GM12878 (cell line): ENCODE measurements at regions not wholly inside any gene's neighbourhood (a gene's known extent, or its start where the extent isn't known, plus 50 kb on each side); places are given as distances from the start of the nearest gene placed in this dataset.

Experiments
- ATAC-seq: fragments of 200-7000 bp; cut with Tn5 transposase; 3 replicates; pipeline ENCODE4 v1.9.1; 2020; ENCODE audit warnings: mild to moderate bottlenecking, moderate library complexity
- BruUV-seq: library from RNA; stranded (reverse); fragments of 400-500 nt; replicated peaks from 2 replicates; lab custom pipeline; 2021; lab: Mats Ljungman, UMichigan
- CTCF ChIA-PET: fragments of 300-600 bp; sonication (Branson Sonifier 250); formaldehyde crosslinking; extraction: SDS; loops from one replicate; lab custom pipeline; 2021; ENCODE audit warnings: inconsistent platforms; lab: Yijun Ruan, JAX
- POLR2A ChIA-PET: fragments of 350-600 bp; formaldehyde crosslinking; extraction: SDS; loops from one replicate; lab custom pipeline; 2021; ENCODE audit warnings: inconsistent platforms; lab: Charles Lee
- RAD21 ChIA-PET: fragments of 300-600 bp; sonication (Branson Sonifier 250); formaldehyde crosslinking; loops from one replicate; lab custom pipeline; 2023; ENCODE audit warnings: antibody characterized with exemption; ENCODE audit not compliant: unreplicated experiment; lab: Charles Lee
- SMC1A ChIA-PET: fragments of 300-600 bp; sonication (Branson Sonifier 250); formaldehyde crosslinking; loops from one replicate; lab custom pipeline; 2023; ENCODE audit not compliant: unreplicated experiment, uncharacterized antibody; lab: Charles Lee
- DNase-seq: peaks from one replicate; pipeline ENCODE4 v3.0.0-alpha.2; 2011; ENCODE audit warnings: low read depth, low spot score
- FAIRE-seq: peaks from 3 replicates; lab custom pipeline; 2011; peaks lifted over from hg19 to GRCh38; lab: Jason Lieb, UNC
- H2AFZ ChIP-seq: 2 replicates; pipeline ENCODE4 v1.6.0; 2011; ENCODE audit warnings: low read depth, low read length, control low read depth; ENCODE audit not compliant: control insufficient read depth
- H3K27ac ChIP-seq: 2 replicates; pipeline ENCODE4 v1.5.1; 2011; ENCODE audit warnings: control low read depth; ENCODE audit not compliant: control insufficient read depth, insufficient read depth
- H3K27me3 ChIP-seq, 2 experiments: replicated peaks in 1 of 2; 2 replicates each; pipeline versions ENCODE4 v1.6.0 to v1.6.1; 2011; ENCODE audit warnings: low read length in 1 of 2; ENCODE audit not compliant: control insufficient read depth in 2 of 2, insufficient read depth in 2 of 2
- H3K36me3 ChIP-seq, 2 experiments: 2 replicates each; pipeline ENCODE4 v1.5.1; 2011; ENCODE audit warnings: low read length in 1 of 2; ENCODE audit not compliant: control insufficient read depth in 2 of 2, insufficient read depth in 2 of 2
- H3K4me1 ChIP-seq: 2 replicates; pipeline ENCODE4 v1.6.1; 2011; ENCODE audit warnings: mild to moderate bottlenecking, low read length, moderate library complexity, mixed read lengths; ENCODE audit not compliant: control insufficient read depth, insufficient read depth
- H3K4me2 ChIP-seq: 2 replicates; pipeline ENCODE4 v1.6.0; 2011; ENCODE audit warnings: control low read depth; ENCODE audit not compliant: control insufficient read depth, insufficient read depth
- H3K4me3 ChIP-seq: fragments of 200-600 bp; sonication (generic); 2 replicates; pipeline ENCODE4 v1.5.1; 2016
- H3K79me2 ChIP-seq: 2 replicates; pipeline ENCODE4 v1.6.0; 2011; ENCODE audit warnings: low read length; ENCODE audit not compliant: control insufficient read depth, insufficient read depth
- H3K9ac ChIP-seq: 2 replicates; pipeline ENCODE4 v1.8.0; 2011; ENCODE audit warnings: low read length, control low read depth, mixed read lengths; ENCODE audit not compliant: control insufficient read depth, insufficient read depth
- H3K9me3 ChIP-seq: replicated peaks from 3 replicates; pipeline ENCODE4 v1.5.1; 2011; ENCODE audit warnings: mild to moderate bottlenecking, low read length; ENCODE audit not compliant: control insufficient read depth, insufficient read depth
- H4K20me1 ChIP-seq: 2 replicates; pipeline ENCODE4 v1.6.0; 2011; ENCODE audit not compliant: control insufficient read depth, insufficient read depth
- ATF7 ChIP-seq: fragments of 450-650 bp; IDR thresholded peaks from 2 replicates; pipeline ENCODE4 v1.6.1; 2016; ENCODE audit warnings: low read depth, mild to moderate bottlenecking
- BCL11A ChIP-seq: IDR thresholded peaks from 2 replicates; pipeline ENCODE4 v1.6.1; 2011; ENCODE audit warnings: low read depth, low read length
- BRCA1 ChIP-seq: IDR thresholded peaks from 2 replicates; pipeline ENCODE4 v1.6.1; 2011; ENCODE audit warnings: low read depth, low read length, improper control_type of control experiment
- JUNB ChIP-seq: IDR thresholded peaks from 2 replicates; pipeline ENCODE4 v1.6.1; 2016; ENCODE audit warnings: antibody characterized with exemption, mild to moderate bottlenecking
- KAT2A ChIP-seq: conservative IDR thresholded peaks from 2 replicates; pipeline ENCODE4 v1.6.1; 2011; ENCODE audit warnings: low read depth, low read length; ENCODE audit not compliant: control insufficient read depth
- MEF2A ChIP-seq: IDR thresholded peaks from 2 replicates; pipeline ENCODE4 v1.6.1; 2011; ENCODE audit warnings: low read depth, mild to moderate bottlenecking, low read length, moderate library complexity; ENCODE audit not compliant: insufficient read depth
- MTA3 ChIP-seq: IDR thresholded peaks from 2 replicates; pipeline ENCODE4 v1.6.1; 2012; ENCODE audit warnings: low read length, inconsistent platforms, borderline replicate concordance
- PKNOX1 ChIP-seq: fragments of 450-650 bp; IDR thresholded peaks from 2 replicates; pipeline ENCODE4 v1.6.1; 2016; ENCODE audit warnings: mild to moderate bottlenecking
- RAD51 ChIP-seq: fragments of 450-650 bp; IDR thresholded peaks from 2 replicates; pipeline ENCODE4 v1.6.1; 2016; ENCODE audit warnings: moderate library complexity, mild to moderate bottlenecking, inconsistent platforms
- RB1 ChIP-seq: fragments of 450-650 bp; formaldehyde crosslinking; IDR thresholded peaks from 2 replicates; pipeline ENCODE4 v1.6.1; 2017; ENCODE audit warnings: mild to moderate bottlenecking, borderline replicate concordance
- TCF3 ChIP-seq: IDR thresholded peaks from 2 replicates; pipeline ENCODE4 v1.6.1; 2012; ENCODE audit warnings: low read depth, mild to moderate bottlenecking, low read length, borderline replicate concordance; ENCODE audit not compliant: insufficient read depth
- YBX1 ChIP-seq: fragments of 450-650 bp; IDR thresholded peaks from 2 replicates; pipeline ENCODE4 v1.6.1; 2016; ENCODE audit warnings: antibody characterized with exemption
- ZNF622 ChIP-seq: fragments of 450-650 bp; IDR thresholded peaks from 2 replicates; pipeline ENCODE4 v1.6.1; 2017; ENCODE audit warnings: mild to moderate bottlenecking, inconsistent platforms
- ZZZ3 ChIP-seq: IDR thresholded peaks from 2 replicates; pipeline ENCODE4 v1.6.1; 2011; ENCODE audit warnings: low read depth; ENCODE audit not compliant: control insufficient read depth, insufficient read length
- in situ Hi-C: fragments of 300-500 bp; cut with MboI; formaldehyde crosslinking; loops from 9 replicates; pipeline ENCODE4 v1.14.3; 2018; ENCODE audit warnings: mixed read lengths
- intact Hi-C: fragments of 100-400 bp; cut with micrococcal nuclease; formaldehyde crosslinking; loops from one replicate; pipeline ENCODE4 v1.14.2; 2022; ENCODE audit not compliant: unreplicated experiment
- TF ChIP-seq, protein P1 (sequence below): IDR thresholded peaks from 2 replicates; pipeline ENCODE4 v1.6.1; 2011; ENCODE audit warnings: low read depth, low read length, improper control_type of control experiment, borderline replicate concordance
- TF ChIP-seq, protein P2 (sequence below), 3 experiments: IDR thresholded peaks in 2 of 3; conservative IDR thresholded peaks in 1 of 3; 2 replicates each; pipeline ENCODE4 v1.5.1; 2011; ENCODE audit warnings: low read depth in 3 of 3, low read length in 3 of 3, mild to moderate bottlenecking in 3 of 3, control low read depth in 2 of 3, moderate library complexity in 2 of 3, inconsistent platforms in 1 of 3, mixed read lengths in 1 of 3; ENCODE audit not compliant: control insufficient read depth in 2 of 3, insufficient read depth in 1 of 3; ENCODE audit errors: extremely low read depth in 1 of 3
- TF ChIP-seq, protein P3 (sequence below): IDR thresholded peaks from 2 replicates; pipeline ENCODE4 v1.6.1; 2011; ENCODE audit warnings: borderline replicate concordance, low read depth, mild to moderate bottlenecking, moderate library complexity, mixed read lengths, low read length; ENCODE audit not compliant: insufficient read depth; ENCODE audit errors: extremely low read length

DNA sequence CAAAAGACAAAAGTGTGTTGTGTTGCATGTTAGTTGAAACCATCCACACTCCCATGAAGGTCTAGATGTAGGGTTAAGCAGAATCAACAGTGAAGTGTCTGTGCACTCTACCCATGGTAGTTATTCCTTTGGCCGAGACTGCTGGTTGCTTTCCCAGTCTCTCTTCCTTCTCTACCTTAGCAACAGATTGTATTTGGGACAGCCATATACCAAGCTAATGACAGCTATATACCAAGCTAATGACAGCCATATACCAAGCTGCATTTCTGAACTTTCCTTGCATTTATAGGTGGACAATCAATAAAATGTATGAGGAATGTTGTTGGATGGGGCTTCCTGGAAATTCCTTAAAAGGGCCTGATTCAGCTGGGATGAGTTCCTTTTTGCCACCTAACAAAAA lies 80.5 kb upstream of the ENPEP start (continued):
- TF ChIP-seq, protein P1, sequence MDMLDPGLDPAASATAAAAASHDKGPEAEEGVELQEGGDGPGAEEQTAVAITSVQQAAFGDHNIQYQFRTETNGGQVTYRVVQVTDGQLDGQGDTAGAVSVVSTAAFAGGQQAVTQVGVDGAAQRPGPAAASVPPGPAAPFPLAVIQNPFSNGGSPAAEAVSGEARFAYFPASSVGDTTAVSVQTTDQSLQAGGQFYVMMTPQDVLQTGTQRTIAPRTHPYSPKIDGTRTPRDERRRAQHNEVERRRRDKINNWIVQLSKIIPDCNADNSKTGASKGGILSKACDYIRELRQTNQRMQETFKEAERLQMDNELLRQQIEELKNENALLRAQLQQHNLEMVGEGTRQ = no peak
- no peak for TF ChIP-seq MTA3
- TF ChIP-seq, protein P2, sequence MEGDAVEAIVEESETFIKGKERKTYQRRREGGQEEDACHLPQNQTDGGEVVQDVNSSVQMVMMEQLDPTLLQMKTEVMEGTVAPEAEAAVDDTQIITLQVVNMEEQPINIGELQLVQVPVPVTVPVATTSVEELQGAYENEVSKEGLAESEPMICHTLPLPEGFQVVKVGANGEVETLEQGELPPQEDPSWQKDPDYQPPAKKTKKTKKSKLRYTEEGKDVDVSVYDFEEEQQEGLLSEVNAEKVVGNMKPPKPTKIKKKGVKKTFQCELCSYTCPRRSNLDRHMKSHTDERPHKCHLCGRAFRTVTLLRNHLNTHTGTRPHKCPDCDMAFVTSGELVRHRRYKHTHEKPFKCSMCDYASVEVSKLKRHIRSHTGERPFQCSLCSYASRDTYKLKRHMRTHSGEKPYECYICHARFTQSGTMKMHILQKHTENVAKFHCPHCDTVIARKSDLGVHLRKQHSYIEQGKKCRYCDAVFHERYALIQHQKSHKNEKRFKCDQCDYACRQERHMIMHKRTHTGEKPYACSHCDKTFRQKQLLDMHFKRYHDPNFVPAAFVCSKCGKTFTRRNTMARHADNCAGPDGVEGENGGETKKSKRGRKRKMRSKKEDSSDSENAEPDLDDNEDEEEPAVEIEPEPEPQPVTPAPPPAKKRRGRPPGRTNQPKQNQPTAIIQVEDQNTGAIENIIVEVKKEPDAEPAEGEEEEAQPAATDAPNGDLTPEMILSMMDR (IDR thresholded peaks at IDR 0.05 in 2 of 3, conservative IDR thresholded peaks at IDR 0.05 in 1 of 3; ENCODE audit: control insufficient read depth in 2 of 3, extremely low read depth in 1 of 3, insufficient read depth in 1 of 3, low read depth in 3 of 3, low read length in 3 of 3) = no peak
- no peak for TF ChIP-seq PKNOX1
- no peak for TF ChIP-seq RAD51
- no peak for TF ChIP-seq ZZZ3
- TF ChIP-seq TCF3 = no peak
- TF ChIP-seq JUNB = no peak
- no peak for TF ChIP-seq RB1
- no peak for TF ChIP-seq YBX1
- no peak for TF ChIP-seq ATF7

- Histone ChIP-seq H3K4me3 (no peak overlapping the region), H3K27ac (no peak overlapping the region)
- CTCF ChIA-PET = no interaction called here
- BruUV-seq = no TSS peak
- in situ Hi-C loops = no loop called here
- TF ChIP-seq, protein P3, sequence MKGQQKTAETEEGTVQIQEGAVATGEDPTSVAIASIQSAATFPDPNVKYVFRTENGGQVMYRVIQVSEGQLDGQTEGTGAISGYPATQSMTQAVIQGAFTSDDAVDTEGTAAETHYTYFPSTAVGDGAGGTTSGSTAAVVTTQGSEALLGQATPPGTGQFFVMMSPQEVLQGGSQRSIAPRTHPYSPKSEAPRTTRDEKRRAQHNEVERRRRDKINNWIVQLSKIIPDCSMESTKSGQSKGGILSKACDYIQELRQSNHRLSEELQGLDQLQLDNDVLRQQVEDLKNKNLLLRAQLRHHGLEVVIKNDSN = no peak
- TF ChIP-seq BRCA1 (no peak), ZNF622 (no peak), BCL11A (no peak), MEF2A (no peak), KAT2A (no peak)
- TF ChIP-seq, all 136 proteins: peak for 0
- FAIRE-seq (no peak), ATAC-seq (no peak), DNase-seq (no peak)
- no peak overlapping the region for H2AFZ ChIP-seq
- no peaks in the 10 kb centered on the region for H3K4me1 ChIP-seq
- H3K4me2 ChIP-seq = no peak overlapping the region
- no peaks in the 10 kb centered on the region for H3K27me3 ChIP-seq
- no peak overlapping the region for H3K9ac ChIP-seq
- intact Hi-C loops = no loop called here
- no peaks in the 10 kb centered on the region for H3K9me3 ChIP-seq
- H3K36me3 ChIP-seq = no peaks in the 10 kb centered on the region
- H4K20me1 ChIP-seq = no peaks in the 10 kb centered on the region
- RAD21 ChIA-PET = no interaction called here
- SMC1A ChIA-PET = no interaction called here
- POLR2A ChIA-PET = no interaction called here
- no peaks in the 10 kb centered on the region for H3K79me2 ChIP-seq
These were observed 81.1 kb upstream of the ENPEP start for GRCh38 chr4:110394871-110395270.
